HG02938 (cell line): ENCODE measurements at regions not wholly inside any gene's neighbourhood (a gene's known extent, or its start where the extent isn't known, plus 50 kb on each side); places are given as distances from the start of the nearest gene placed in this dataset.

Source experiments
- ATAC-seq: cut with Tn5 transposase; IDR thresholded peaks from one replicate; pipeline ENCODE4 v1.9.1; 2021; ENCODE audit warnings: mild to moderate bottlenecking, moderate library complexity; ENCODE audit not compliant: unreplicated experiment

GRCh38 chr7:136051203-136051928 is 74.2 kb upstream of the MTPN start:
- ATAC-seq, result no peak

- ATAC-seq, result no peak
Measured at GRCh38 chr7:136050462-136050847, 73.3 kb upstream of the MTPN start.

GRCh38 chr7:136049818-136050461 is 72.8 kb upstream of the MTPN start:
- no peak for ATAC-seq

- ATAC-seq, result no peak
Measured at GRCh38 chr7:136049117-136049516, 72.0 kb upstream of the MTPN start.

- no peak for ATAC-seq
Measured at GRCh38 chr7:136046548-136046947, 69.4 kb upstream of the MTPN start.

GRCh38 chr7:136045992-136046391 is 68.8 kb upstream of the MTPN start:
- ATAC-seq, result no peak

- ATAC-seq, result no peak
Measured at GRCh38 chr7:136045181-136045580, 68.0 kb upstream of the MTPN start.

GRCh38 chr7:136039577-136040345 is 62.6 kb upstream of the MTPN start:
- ATAC-seq, result no peak

GRCh38 chr7:136036336-136036735 is 59.2 kb upstream of the MTPN start:
- ATAC-seq, result no peak

- ATAC-seq, result no peak
Measured at GRCh38 chr7:136034132-136034531, 57.0 kb upstream of the MTPN start.

GRCh38 chr7:136033413-136034031 is 56.4 kb upstream of the MTPN start:
- ATAC-seq, result no peak

- peak; percentile 95 for ATAC-seq
Measured at GRCh38 chr7:136030867-136031318, 53.7 kb upstream of the MTPN start.

GRCh38 chr7:136030330-136030729 is 53.2 kb upstream of the MTPN start:
- ATAC-seq, result no peak

GRCh38 chr7:136027160-136027559 is 50.0 kb upstream of the MTPN start:
- no peak for ATAC-seq
